Left ventricle myocardium inferior (tissue), 1 donor: ENCODE measurements at regions not wholly inside any gene's neighbourhood (a gene's known extent, or its start where the extent isn't known, plus 50 kb on each side); places are given as distances from the start of the nearest gene placed in this dataset.

Source experiments
- DNase-seq: peaks from one replicate; pipeline ENCODE4 v3.0.0-alpha.2; 2020
- H3K27ac ChIP-seq: fragments of 200-600 bp; replicated peaks from 2 replicates; pipeline ENCODE4 v1.8.0; 2021
- H3K27me3 ChIP-seq: fragments of 200-600 bp; 2 replicates; pipeline ENCODE4 v1.8.0; 2021; ENCODE audit warnings: low read depth
- H3K36me3 ChIP-seq: fragments of 200-600 bp; 2 replicates; pipeline ENCODE4 v1.8.0; 2021
- H3K4me1 ChIP-seq: fragments of 200-600 bp; 2 replicates; pipeline ENCODE4 v1.8.0; 2021
- H3K4me3 ChIP-seq: fragments of 200-600 bp; 2 replicates; pipeline ENCODE4 v1.8.0; 2021; ENCODE audit warnings: mild to moderate bottlenecking, moderate library complexity
- H3K9me3 ChIP-seq: fragments of 200-600 bp; replicated peaks from 2 replicates; pipeline ENCODE4 v1.8.0; 2021
- CTCF ChIP-seq: fragments of 200-600 bp; IDR thresholded peaks from 2 replicates; pipeline ENCODE4 v1.8.0; 2021; ENCODE audit warnings: antibody characterized with exemption, mild to moderate bottlenecking, borderline replicate concordance
- intact Hi-C: fragments of 100-400 bp; cut with micrococcal nuclease; formaldehyde crosslinking; loops from one replicate; pipeline ENCODE4 v1.11.0; 2022
- donor health status: DM: no; HTN: yes; CAD: no; lungs with severe emphysema.

- peaks cover 19% of the 10 kb centered on the region for H3K4me1 ChIP-seq
- no peak for TF ChIP-seq CTCF
- intact Hi-C loops = no loop called here
These were observed 95.3 kb upstream of the GLS start for GRCh38 chr2:190785334-190785733.

GRCh38 chr2:190786404-190787166 is 94.0 kb upstream of the GLS start:
- H3K36me3 ChIP-seq = peaks cover 4% of the 10 kb centered on the region
- peaks cover 29% of the 10 kb centered on the region for H3K4me1 ChIP-seq
- H3K27me3 ChIP-seq = no peaks in the 10 kb centered on the region
- H3K27ac ChIP-seq = no peak overlapping the region
- H3K9me3 ChIP-seq = peaks cover 11% of the 10 kb centered on the region
- H3K4me3 ChIP-seq = no peak overlapping the region
- intact Hi-C loops = no loop called here
- DNase-seq = no peak
- no peak for TF ChIP-seq CTCF

More at GRCh38 chr2:190785334-190785733, 95.3 kb upstream of the GLS start:
- DNase-seq = no peak
- H3K27me3 ChIP-seq = no peaks in the 10 kb centered on the region
- peaks cover 11% of the 10 kb centered on the region for H3K9me3 ChIP-seq
- peaks cover 4% of the 10 kb centered on the region for H3K36me3 ChIP-seq
- no peak overlapping the region for H3K27ac ChIP-seq
- H3K4me3 ChIP-seq = no peak overlapping the region

GRCh38 chr2:190787743-190788235 is 92.8 kb upstream of the GLS start:
- H3K4me1 ChIP-seq = peaks cover 36% of the 10 kb centered on the region
- no peak for TF ChIP-seq CTCF
- H3K36me3 ChIP-seq = peaks cover 4% of the 10 kb centered on the region
- intact Hi-C loops = no loop called here
- no peaks in the 10 kb centered on the region for H3K27me3 ChIP-seq
- no peak overlapping the region for H3K27ac ChIP-seq
- no peak overlapping the region for H3K4me3 ChIP-seq
- DNase-seq = no peak
- H3K9me3 ChIP-seq = peaks cover 11% of the 10 kb centered on the region

- Histone ChIP-seq H3K4me1 (peaks cover 36% of the 10 kb centered on the region), H3K27me3 (no peaks in the 10 kb centered on the region), H3K36me3 (no peaks in the 10 kb centered on the region), H3K27ac (peak overlapping the region; percentile 30), H3K9me3 (peaks cover under 1% of the 10 kb centered on the region), H3K4me3 (no peak overlapping the region)
- no peak for TF ChIP-seq CTCF
- DNase-seq = no peak
- intact Hi-C loops = no loop called here
These were observed 91.3 kb upstream of the GLS start for GRCh38 chr2:190789074-190790004.

- intact Hi-C loops = no loop called here
- no peaks in the 10 kb centered on the region for H3K27me3 ChIP-seq
- DNase-seq = peak; percentile 29
These were observed 89.2 kb upstream of the GLS start for GRCh38 chr2:190791347-190791975.

More at GRCh38 chr2:190791347-190791975, 89.2 kb upstream of the GLS start:
- no peak for TF ChIP-seq CTCF
- H3K27ac ChIP-seq = peak overlapping the region; percentile 65
- H3K9me3 ChIP-seq = no peaks in the 10 kb centered on the region
- H3K4me3 ChIP-seq = no peak overlapping the region
- peaks cover 32% of the 10 kb centered on the region for H3K4me1 ChIP-seq
- no peaks in the 10 kb centered on the region for H3K36me3 ChIP-seq
